C4-2B (cell line): ENCODE measurements at regions not wholly inside any gene's neighbourhood (a gene's known extent, or its start where the extent isn't known, plus 50 kb on each side); places are given as distances from the start of the nearest gene placed in this dataset.

Experiments used
- ZFX ChIP-seq: fragments of 450-650 bp; IDR thresholded peaks from 2 replicates; pipeline ENCODE4 v1.6.1; 2017
- TF ChIP-seq, protein P1 (sequence below): fragments of 450-650 bp; conservative IDR thresholded peaks from 2 replicates; pipeline ENCODE4 v1.5.1; 2017; ENCODE audit warnings: mild to moderate bottlenecking

DNA sequence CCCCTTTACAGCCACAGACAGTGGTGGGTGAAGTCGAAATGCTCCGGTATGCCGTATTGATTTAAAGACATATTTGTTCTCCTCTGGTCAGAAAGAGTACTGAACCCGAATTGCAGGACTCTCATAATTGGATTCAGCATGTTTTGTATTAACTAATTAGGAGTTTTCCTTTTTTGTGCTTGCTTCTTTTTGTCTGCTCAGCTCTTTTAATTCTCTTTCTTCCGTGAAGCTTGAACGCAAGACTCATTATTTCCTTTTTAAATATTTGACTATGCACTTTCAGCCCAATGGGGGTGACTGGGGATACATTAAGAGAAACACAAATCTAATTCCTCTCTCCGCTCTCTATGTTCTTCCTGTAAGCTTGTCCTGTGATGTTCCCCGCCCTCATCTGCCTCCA is 246.6 kb upstream of the IRX2 start:
- TF ChIP-seq, protein P1, sequence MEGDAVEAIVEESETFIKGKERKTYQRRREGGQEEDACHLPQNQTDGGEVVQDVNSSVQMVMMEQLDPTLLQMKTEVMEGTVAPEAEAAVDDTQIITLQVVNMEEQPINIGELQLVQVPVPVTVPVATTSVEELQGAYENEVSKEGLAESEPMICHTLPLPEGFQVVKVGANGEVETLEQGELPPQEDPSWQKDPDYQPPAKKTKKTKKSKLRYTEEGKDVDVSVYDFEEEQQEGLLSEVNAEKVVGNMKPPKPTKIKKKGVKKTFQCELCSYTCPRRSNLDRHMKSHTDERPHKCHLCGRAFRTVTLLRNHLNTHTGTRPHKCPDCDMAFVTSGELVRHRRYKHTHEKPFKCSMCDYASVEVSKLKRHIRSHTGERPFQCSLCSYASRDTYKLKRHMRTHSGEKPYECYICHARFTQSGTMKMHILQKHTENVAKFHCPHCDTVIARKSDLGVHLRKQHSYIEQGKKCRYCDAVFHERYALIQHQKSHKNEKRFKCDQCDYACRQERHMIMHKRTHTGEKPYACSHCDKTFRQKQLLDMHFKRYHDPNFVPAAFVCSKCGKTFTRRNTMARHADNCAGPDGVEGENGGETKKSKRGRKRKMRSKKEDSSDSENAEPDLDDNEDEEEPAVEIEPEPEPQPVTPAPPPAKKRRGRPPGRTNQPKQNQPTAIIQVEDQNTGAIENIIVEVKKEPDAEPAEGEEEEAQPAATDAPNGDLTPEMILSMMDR: no peak
- no peak for TF ChIP-seq ZFX
